Thyroid gland (tissue), 4 donors: ENCODE measurements at regions not wholly inside any gene's neighbourhood (a gene's known extent, or its start where the extent isn't known, plus 50 kb on each side); places are given as distances from the start of the nearest gene placed in this dataset.

Experiments
- CTCF ChIP-seq, 6 experiments: fragments of 200-600 bp in 3 of 6; fragments of 450-650 bp in 3 of 6; sonication (generic) in 3 of 6; IDR thresholded peaks; one replicate each; pipeline ENCODE4 v1.5.1; 2016 to 2019; ENCODE audit warnings: antibody characterized with exemption in 6 of 6, mild to moderate bottlenecking in 2 of 6, inconsistent platforms in 1 of 6, moderate library complexity in 1 of 6
- POLR2A ChIP-seq, 2 donors: fragments of 450-650 bp; IDR thresholded peaks; one replicate each; pipeline ENCODE4 v1.6.1; 2017; ENCODE audit warnings: antibody characterized with exemption in 2 of 2, mild to moderate bottlenecking in 2 of 2, moderate library complexity in 1 of 2

GRCh38 chr3:26004172-26004571, 214.3 kb downstream of the OXSM start:
- TF ChIP-seq CTCF (IDR thresholded peaks at IDR 0.05) (no peak), POLR2A (IDR thresholded peaks at IDR 0.05) (no peak)
